Esophagus squamous epithelium (tissue), 4 donors: ENCODE measurements at regions not wholly inside any gene's neighbourhood (a gene's known extent, or its start where the extent isn't known, plus 50 kb on each side); places are given as distances from the start of the nearest gene placed in this dataset.

Experiments used
- POLR2A ChIP-seq, 4 donors: fragments of 450-650 bp; IDR thresholded peaks; one replicate each; pipeline ENCODE4 v1.6.1; 2017; ENCODE audit warnings: antibody characterized with exemption in 4 of 4, mild to moderate bottlenecking in 4 of 4, moderate library complexity in 3 of 4
- TF ChIP-seq, protein P1 (sequence below), 6 experiments: fragments of 450-650 bp in 4 of 6; fragments of 200-600 bp in 2 of 6; sonication (generic) in 2 of 6; IDR thresholded peaks; one replicate each; pipeline ENCODE4 v1.5.1; 2016 to 2019; ENCODE audit warnings: antibody characterized with exemption in 6 of 6, mild to moderate bottlenecking in 4 of 6, moderate library complexity in 4 of 6

DNA sequence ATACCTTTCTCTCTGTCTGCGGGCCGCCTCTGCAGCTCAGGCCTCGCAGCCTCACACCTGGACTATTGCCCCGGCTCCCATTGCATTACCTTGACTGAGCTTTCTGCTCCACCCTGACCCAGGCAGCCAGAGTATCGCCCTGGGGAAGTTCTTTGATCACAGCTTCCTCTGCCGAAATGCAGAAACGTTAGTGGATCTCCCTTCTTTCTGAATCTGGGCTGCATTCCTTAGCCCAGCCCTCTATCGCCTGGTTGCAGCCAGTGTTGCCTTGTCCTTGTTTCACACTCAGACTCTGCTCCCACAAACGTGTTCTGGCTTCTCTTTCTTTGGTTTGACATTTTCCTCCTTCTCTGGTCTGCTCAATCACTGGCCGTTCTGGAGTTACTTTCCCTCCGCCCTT, 195.7 kb downstream of the ADAMTS15 start:
- TF ChIP-seq, protein P1, sequence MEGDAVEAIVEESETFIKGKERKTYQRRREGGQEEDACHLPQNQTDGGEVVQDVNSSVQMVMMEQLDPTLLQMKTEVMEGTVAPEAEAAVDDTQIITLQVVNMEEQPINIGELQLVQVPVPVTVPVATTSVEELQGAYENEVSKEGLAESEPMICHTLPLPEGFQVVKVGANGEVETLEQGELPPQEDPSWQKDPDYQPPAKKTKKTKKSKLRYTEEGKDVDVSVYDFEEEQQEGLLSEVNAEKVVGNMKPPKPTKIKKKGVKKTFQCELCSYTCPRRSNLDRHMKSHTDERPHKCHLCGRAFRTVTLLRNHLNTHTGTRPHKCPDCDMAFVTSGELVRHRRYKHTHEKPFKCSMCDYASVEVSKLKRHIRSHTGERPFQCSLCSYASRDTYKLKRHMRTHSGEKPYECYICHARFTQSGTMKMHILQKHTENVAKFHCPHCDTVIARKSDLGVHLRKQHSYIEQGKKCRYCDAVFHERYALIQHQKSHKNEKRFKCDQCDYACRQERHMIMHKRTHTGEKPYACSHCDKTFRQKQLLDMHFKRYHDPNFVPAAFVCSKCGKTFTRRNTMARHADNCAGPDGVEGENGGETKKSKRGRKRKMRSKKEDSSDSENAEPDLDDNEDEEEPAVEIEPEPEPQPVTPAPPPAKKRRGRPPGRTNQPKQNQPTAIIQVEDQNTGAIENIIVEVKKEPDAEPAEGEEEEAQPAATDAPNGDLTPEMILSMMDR (IDR thresholded peaks at IDR 0.05) = no peak
- no peak for TF ChIP-seq POLR2A (IDR thresholded peaks at IDR 0.05)
